ENCODE measurements at regions not wholly inside any gene's neighbourhood (a gene's known extent, or its start where the extent isn't known, plus 50 kb on each side); places are given as distances from the start of the nearest gene placed in this dataset.

DNA sequence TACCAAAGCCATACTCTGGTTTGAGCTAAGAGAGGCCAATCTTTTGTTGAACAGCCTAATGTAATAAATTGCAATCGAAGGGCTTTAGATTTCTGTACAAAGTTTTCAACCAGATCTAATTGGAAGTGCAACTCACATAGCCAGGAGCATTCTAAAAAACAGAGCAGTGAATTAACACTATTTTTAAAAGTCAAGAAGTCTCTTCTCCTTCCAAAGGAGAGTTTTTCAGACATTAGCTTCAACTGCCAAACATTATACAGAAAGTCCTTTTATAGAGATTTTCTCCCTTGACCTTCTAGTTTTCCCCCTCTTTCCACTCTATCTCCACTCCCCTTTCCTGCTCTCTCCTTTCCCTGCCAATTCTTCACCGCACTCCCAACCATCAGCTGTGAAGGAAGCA is 259.6 kb downstream of the NOVA1 start:
- no peak overlapping the region for H3K4me2 ChIP-seq (ENCODE audit: low read length)
- H3K4me3 ChIP-seq (replicated peaks in 1 of 2; ENCODE audit: low read depth in 1 of 2, low read length in 2 of 2), result no peak overlapping the region
- no peak for DNase-seq (ENCODE audit: low read depth, low spot score)
- TF ChIP-seq, protein P1, sequence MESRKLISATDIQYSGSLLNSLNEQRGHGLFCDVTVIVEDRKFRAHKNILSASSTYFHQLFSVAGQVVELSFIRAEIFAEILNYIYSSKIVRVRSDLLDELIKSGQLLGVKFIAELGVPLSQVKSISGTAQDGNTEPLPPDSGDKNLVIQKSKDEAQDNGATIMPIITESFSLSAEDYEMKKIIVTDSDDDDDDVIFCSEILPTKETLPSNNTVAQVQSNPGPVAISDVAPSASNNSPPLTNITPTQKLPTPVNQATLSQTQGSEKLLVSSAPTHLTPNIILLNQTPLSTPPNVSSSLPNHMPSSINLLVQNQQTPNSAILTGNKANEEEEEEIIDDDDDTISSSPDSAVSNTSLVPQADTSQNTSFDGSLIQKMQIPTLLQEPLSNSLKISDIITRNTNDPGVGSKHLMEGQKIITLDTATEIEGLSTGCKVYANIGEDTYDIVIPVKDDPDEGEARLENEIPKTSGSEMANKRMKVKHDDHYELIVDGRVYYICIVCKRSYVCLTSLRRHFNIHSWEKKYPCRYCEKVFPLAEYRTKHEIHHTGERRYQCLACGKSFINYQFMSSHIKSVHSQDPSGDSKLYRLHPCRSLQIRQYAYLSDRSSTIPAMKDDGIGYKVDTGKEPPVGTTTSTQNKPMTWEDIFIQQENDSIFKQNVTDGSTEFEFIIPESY (IDR thresholded peaks at IDR 0.05; ENCODE audit: extremely low read depth, insufficient replicate concordance, low read length), result no peak
- TF ChIP-seq POLR2A (IDR thresholded peaks at IDR 0.05; ENCODE audit: borderline replicate concordance, extremely low read depth, insufficient read depth, insufficient read length) (no peak), EZH2 (IDR thresholded peaks at IDR 0.05) (no peak), YY1 (IDR thresholded peaks at IDR 0.05; ENCODE audit: extremely low read depth, insufficient replicate concordance, low read depth, low read length) (no peak), POLR2AphosphoS5 (IDR thresholded peaks at IDR 0.05; ENCODE audit: low read depth, low read length) (no peak), EGR1 (IDR thresholded peaks at IDR 0.05; ENCODE audit: low read depth) (no peak), ZFX (IDR thresholded peaks at IDR 0.05) (no peak), SRF (IDR thresholded peaks at IDR 0.05; ENCODE audit: low read depth) (no peak), ELF1 (IDR thresholded peaks at IDR 0.05; ENCODE audit: borderline replicate concordance, low read depth) (no peak), JUND (IDR thresholded peaks at IDR 0.05) (no peak), TCF7L2 (IDR thresholded peaks at IDR 0.05; ENCODE audit: borderline replicate concordance, extremely low read depth, insufficient read depth, insufficient read length) (no peak), RAD21 (IDR thresholded peaks at IDR 0.05; ENCODE audit: low read depth) (no peak), EZH2phosphoT487 (IDR thresholded peaks at IDR 0.05; ENCODE audit: borderline replicate concordance) (no peak), SP1 (IDR thresholded peaks at IDR 0.05; ENCODE audit: low read depth) (no peak)
- TF ChIP-seq, protein P2, sequence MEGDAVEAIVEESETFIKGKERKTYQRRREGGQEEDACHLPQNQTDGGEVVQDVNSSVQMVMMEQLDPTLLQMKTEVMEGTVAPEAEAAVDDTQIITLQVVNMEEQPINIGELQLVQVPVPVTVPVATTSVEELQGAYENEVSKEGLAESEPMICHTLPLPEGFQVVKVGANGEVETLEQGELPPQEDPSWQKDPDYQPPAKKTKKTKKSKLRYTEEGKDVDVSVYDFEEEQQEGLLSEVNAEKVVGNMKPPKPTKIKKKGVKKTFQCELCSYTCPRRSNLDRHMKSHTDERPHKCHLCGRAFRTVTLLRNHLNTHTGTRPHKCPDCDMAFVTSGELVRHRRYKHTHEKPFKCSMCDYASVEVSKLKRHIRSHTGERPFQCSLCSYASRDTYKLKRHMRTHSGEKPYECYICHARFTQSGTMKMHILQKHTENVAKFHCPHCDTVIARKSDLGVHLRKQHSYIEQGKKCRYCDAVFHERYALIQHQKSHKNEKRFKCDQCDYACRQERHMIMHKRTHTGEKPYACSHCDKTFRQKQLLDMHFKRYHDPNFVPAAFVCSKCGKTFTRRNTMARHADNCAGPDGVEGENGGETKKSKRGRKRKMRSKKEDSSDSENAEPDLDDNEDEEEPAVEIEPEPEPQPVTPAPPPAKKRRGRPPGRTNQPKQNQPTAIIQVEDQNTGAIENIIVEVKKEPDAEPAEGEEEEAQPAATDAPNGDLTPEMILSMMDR (IDR thresholded peaks at IDR 0.05 in 2 of 3, conservative IDR thresholded peaks at IDR 0.05 in 1 of 3; ENCODE audit: borderline replicate concordance in 1 of 3, insufficient read depth in 1 of 3, low read depth in 2 of 3, low read length in 2 of 3), result no peak
- TF ChIP-seq, protein P3, sequence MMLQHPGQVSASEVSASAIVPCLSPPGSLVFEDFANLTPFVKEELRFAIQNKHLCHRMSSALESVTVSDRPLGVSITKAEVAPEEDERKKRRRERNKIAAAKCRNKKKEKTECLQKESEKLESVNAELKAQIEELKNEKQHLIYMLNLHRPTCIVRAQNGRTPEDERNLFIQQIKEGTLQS (IDR thresholded peaks at IDR 0.05), result no peak
- H3K27me3 ChIP-seq (ENCODE audit: insufficient read depth, low read length), result no peaks in the 10 kb centered on the region
- ChIA-PET POLR2A (no interaction called here), CTCF (no interaction called here), RAD21 (ENCODE audit: low non-redundant PET in 1 of 2, low total read pairs in 2 of 2, uncharacterized antibody in 2 of 2, unreplicated experiment in 2 of 2) (no interaction called here)
- H3K36me3 ChIP-seq (ENCODE audit: control insufficient read depth in 1 of 2, insufficient read depth in 2 of 2, low read length in 2 of 2), result no peaks in the 10 kb centered on the region
- intact Hi-C loops (cut with micrococcal nuclease), result no loop called here
- H3K27ac ChIP-seq (ENCODE audit: low read depth, low read length), result no peak overlapping the region
- H3K9me3 ChIP-seq (ENCODE audit: control insufficient read depth in 1 of 2, insufficient read depth in 1 of 2, low read depth in 1 of 2, low read length in 2 of 2), result peaks cover 10 to 16% of the 10 kb centered on the region in 2 experiments; a peak in 2 of 4 replicates
- no peaks in the 10 kb centered on the region for H3K79me2 ChIP-seq (ENCODE audit: insufficient read depth, low read length)
- H2AFZ ChIP-seq (ENCODE audit: low read depth, low read length, poor library complexity, severe bottlenecking), result no peak overlapping the region
- no peaks in the 10 kb centered on the region for H3K4me1 ChIP-seq (ENCODE audit: control insufficient read depth in 1 of 2, insufficient read depth in 2 of 2, low read length in 2 of 2)
- H4K20me1 ChIP-seq (ENCODE audit: insufficient read depth), result no peaks in the 10 kb centered on the region
- BruUV-seq (replicated peaks), result no TSS peak
- no peaks in the 10 kb centered on the region for H3K9me2 ChIP-seq (ENCODE audit: insufficient read depth)
- H3K9ac ChIP-seq (ENCODE audit: low read length), result no peak overlapping the region
- no peak for ATAC-seq

All from HCT116 (cell line).